Motor neuron (in vitro differentiated cells): ENCODE measurements at regions not wholly inside any gene's neighbourhood (a gene's known extent, or its start where the extent isn't known, plus 50 kb on each side); places are given as distances from the start of the nearest gene placed in this dataset.
"Not testable (repeated sequence)": the region's sequence is repeated elsewhere in the genome, so short reads cannot be mapped to it uniquely, and the experiment has no call there.

Experiments
- ATAC-seq, 8 experiments: fragments of 200-7000 bp; cut with Tn5 transposase; replicated peaks in 6 of 8; 2 replicates each; pipeline ENCODE4 v1.8.0; 2021; ENCODE audit warnings: mild to moderate bottlenecking in 8 of 8, moderate library complexity in 8 of 8
- H3K27ac ChIP-seq, 2 donors: fragments of 250-450 bp; sonication (Bioruptor Pico); 2 replicates each; pipeline ENCODE4 v1.9.0; 2021; ENCODE audit warnings: antibody characterized with exemption in 2 of 2, mild to moderate bottlenecking in 2 of 2, moderate library complexity in 1 of 2
- H3K4me1 ChIP-seq, 2 donors: fragments of 250-450 bp; sonication (Bioruptor Pico); replicated peaks in 1 of 2; 2 replicates each; pipeline ENCODE4 v1.6.1; 2021; ENCODE audit warnings: antibody characterized with exemption in 2 of 2, mild to moderate bottlenecking in 2 of 2, moderate library complexity in 1 of 2
- H3K4me3 ChIP-seq, 5 donors: fragments of 250-450 bp; sonication (Bioruptor Pico); 2 replicates each; pipeline ENCODE4 v1.9.0; 2021; ENCODE audit warnings: antibody characterized with exemption in 5 of 5, mild to moderate bottlenecking in 5 of 5, moderate library complexity in 4 of 5
- whole genome bisulfite sequencing, 10 experiments: fragments of 450-650 bp; shearing (Covaris generic); methylation state at CpG; one replicate each; pipeline ENCODE4 v1.0.0; 2022; 5-methylcytosine and 5-hydroxymethylcytosine counted together
- in situ Hi-C, 9 experiments: fragments of 400-800 bp; cut with MboI; loops; one replicate each; pipeline ENCODE4 v1.15.0; 2021; ENCODE audit warnings: low sequenced_read_pairs in 9 of 9, low pct_unique_long_range_greater_than_20kb in 2 of 9; ENCODE audit not compliant: unreplicated experiment in 9 of 9

GRCh38 chr14:106327702-106328353 lies 801.4 kb downstream of the TMEM121 start:
- ATAC-seq, in situ Hi-C loops, H3K4me3 ChIP-seq, H3K27ac ChIP-seq, H3K4me1 ChIP-seq: not testable (repeated sequence)
- 8 to 80% (median 50%) methylated on average over 1 to 2 of the region's 4 CpGs; no CpG with 5 or more reads in 3 of the 10 experiments for WGBS, 10 experiments

GRCh38 chr14:106329243-106329642 lies 802.9 kb downstream of the TMEM121 start:
- H3K4me1 ChIP-seq, H3K4me3 ChIP-seq, H3K27ac ChIP-seq, in situ Hi-C loops, ATAC-seq: not testable (repeated sequence)
- WGBS, 10 experiments = 0 to 20% methylated on average over 1 of the region's 4 CpGs; no CpG with 5 or more reads in 8 of the 10 experiments

DNA sequence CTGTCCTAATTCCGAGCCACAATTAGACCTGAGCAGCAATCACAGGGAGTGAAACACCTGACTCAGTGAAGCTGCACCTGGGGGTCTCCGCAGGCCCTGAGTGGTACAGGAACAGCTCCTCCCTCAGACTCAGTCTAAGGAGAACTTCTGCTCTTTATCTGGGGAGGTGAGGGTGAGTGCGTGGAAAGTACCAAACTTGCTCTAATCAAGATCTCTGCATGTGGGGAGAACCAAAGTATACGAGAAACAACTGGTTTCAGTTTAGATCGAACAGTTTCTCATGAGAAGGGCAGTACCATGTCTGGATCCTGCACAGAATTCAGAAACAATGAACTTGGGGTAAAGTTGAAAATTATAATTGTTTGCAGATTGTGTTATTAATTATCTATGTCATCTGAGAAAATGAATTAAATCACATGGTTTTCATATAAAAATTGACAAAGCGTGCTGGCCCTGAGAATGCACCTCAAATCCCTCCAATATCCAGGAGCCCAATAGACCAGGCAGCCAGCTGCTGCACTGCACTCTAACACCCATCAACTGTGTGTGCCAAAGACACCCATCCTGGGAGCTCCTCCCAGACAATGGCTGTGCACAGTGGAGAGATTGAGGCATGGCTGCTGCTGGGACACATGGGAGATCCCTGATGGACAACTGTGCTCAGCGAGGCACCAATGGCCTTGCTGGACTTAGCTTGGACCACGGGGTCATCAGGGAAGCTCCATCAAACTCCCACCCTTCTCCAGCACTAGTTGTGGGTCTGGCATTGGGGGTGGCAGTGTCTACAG lies 803.8 kb downstream of the TMEM121 start:
- in situ Hi-C loops, H3K27ac ChIP-seq, H3K4me1 ChIP-seq, H3K4me3 ChIP-seq, ATAC-seq: not testable (repeated sequence)
- WGBS, 10 experiments = 5 to 74% (median 16%) methylated on average over 1 to 4 of the region's 8 CpGs; no CpG with 5 or more reads in 6 of the 10 experiments

GRCh38 chr14:106334428-106335109 lies 808.2 kb downstream of the TMEM121 start:
- H3K4me3 ChIP-seq, in situ Hi-C loops, H3K27ac ChIP-seq, H3K4me1 ChIP-seq: not testable (repeated sequence)
- WGBS, 10 experiments = 0 to 39% (median 0%) methylated on average over 2 to 3 of the region's 16 CpGs; no CpG with 5 or more reads in 7 of the 10 experiments
- ATAC-seq = peak in 1 of 8 experiments; percentile 34

DNA sequence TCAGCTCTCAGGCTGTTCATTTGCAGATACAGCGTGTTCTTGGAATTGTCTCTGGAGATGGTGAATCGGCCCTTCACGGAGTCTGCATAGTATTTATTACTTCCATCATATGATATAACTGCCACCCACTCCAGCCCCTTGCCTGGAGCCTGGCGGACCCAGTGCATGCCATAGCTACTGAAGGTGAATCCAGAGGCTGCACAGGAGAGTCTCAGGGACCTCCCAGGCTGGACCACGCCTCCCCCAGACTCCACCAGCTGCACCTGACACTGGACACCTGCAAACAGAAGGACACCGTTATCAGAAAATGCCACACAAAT lies 808.7 kb downstream of the TMEM121 start:
- H3K4me3 ChIP-seq, H3K27ac ChIP-seq, in situ Hi-C loops, H3K4me1 ChIP-seq: not testable (repeated sequence)
- peak in 1 of 8 experiments; percentile 11 for ATAC-seq
- no CpG with 5 or more reads among the region's 6 CpGs for WGBS, 10 experiments

- not testable (repeated sequence) for ATAC-seq
- 6 to 80% (median 66%) methylated on average over 1 to 10 of the region's 15 CpGs; no CpG with 5 or more reads in 6 of the 10 experiments for WGBS, 10 experiments
These were observed 812.4 kb downstream of the TMEM121 start for GRCh38 chr14:106338775-106339174.

GRCh38 chr14:106340658-106341057 lies 814.3 kb downstream of the TMEM121 start:
- in situ Hi-C loops, H3K4me1 ChIP-seq, H3K4me3 ChIP-seq, ATAC-seq, H3K27ac ChIP-seq: not testable (repeated sequence)
- WGBS, 10 experiments = no CpG with 5 or more reads among the region's 4 CpGs

More at GRCh38 chr14:106338775-106339174, 812.4 kb downstream of the TMEM121 start:
- H3K4me1 ChIP-seq, in situ Hi-C loops, H3K4me3 ChIP-seq, H3K27ac ChIP-seq: not testable (repeated sequence)

- H3K4me1 ChIP-seq, H3K27ac ChIP-seq, in situ Hi-C loops, ATAC-seq, H3K4me3 ChIP-seq: not testable (repeated sequence)
- WGBS, 10 experiments = 20% methylated on average over 2 of the region's 5 CpGs; no CpG with 5 or more reads in 9 of the 10 experiments
These were observed 814.8 kb downstream of the TMEM121 start for GRCh38 chr14:106341161-106341560.

GRCh38 chr14:106343626-106344025 lies 817.2 kb downstream of the TMEM121 start:
- 0 to 43% (median 25%) methylated on average over 2 of the region's 2 CpGs; no CpG with 5 or more reads in 7 of the 10 experiments for WGBS, 10 experiments
- no peak overlapping the region for H3K4me3 ChIP-seq
- in situ Hi-C loops = no loop called here
- H3K4me1 ChIP-seq = no peaks in the 10 kb centered on the region
- no peak for ATAC-seq
- no peak overlapping the region for H3K27ac ChIP-seq

DNA sequence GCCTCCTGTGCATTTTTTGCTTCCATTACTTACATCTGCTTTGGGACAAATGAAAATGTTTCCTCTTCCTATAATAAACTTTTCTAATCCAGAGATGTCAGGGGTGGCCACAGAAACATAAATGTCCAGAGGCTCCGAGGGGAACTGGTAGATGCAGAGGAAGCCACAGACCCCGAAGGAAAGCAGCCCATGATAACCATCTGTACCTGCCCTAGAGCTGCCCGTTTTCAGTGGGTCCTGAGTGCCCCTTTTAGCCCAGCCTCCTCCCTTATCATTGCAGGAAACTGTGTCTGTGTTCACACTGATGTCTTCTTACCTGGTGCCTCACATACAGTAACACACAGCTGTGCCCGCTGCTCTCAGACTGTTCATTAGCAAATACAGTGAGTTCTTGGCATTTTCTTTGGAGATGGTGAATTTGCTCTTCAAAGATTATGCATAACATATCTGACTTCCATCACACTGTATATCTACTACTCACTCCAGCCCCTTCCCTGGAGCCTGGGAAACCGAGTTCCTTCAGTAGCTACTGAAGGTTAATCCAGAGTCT lies 817.8 kb downstream of the TMEM121 start:
- H3K4me1 ChIP-seq, H3K4me3 ChIP-seq, in situ Hi-C loops, H3K27ac ChIP-seq, ATAC-seq: not testable (repeated sequence)
- 0 to 31% (median 0%) methylated on average over 1 to 4 of the region's 5 CpGs; no CpG with 5 or more reads in 5 of the 10 experiments for WGBS, 10 experiments

DNA sequence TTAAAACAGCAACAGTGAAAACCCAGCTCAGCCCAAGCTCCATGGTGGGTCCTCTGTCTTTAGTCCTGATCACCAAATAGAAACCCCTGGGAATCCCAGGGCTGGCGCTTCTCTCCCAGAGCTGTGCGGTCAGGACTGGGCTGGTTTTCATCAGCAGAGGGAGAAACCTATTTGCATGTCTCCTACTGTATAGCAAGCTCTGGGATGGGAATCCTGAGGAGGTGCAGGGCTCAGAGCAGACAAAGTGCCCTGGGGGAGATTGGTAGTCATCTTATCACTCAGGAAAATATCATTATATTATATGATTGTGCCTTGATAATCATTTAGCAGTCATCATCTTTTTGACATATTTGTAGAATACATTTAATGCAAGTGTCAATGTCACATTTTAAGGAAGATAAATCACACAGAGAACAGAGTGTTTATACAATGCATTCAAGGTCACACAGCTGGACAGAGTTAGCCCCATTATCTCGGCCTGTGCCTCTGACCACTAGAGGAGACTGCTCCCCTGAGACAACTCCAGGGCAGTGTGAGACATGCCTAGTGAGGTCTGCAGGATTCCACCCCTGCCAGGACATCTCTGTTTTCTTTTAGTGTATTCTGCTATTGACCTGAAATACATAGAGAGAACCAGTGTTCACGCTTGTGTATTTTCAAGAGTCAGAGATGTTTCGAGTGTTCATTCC lies 818.6 kb downstream of the TMEM121 start:
- in situ Hi-C loops = not testable (repeated sequence)
- 4 to 59% (median 30%) methylated on average over 2 to 3 of the region's 5 CpGs; no CpG with 5 or more reads in 1 of the 10 experiments for WGBS, 10 experiments

GRCh38 chr14:106346084-106346483 lies 819.7 kb downstream of the TMEM121 start:
- WGBS, 10 experiments = 14 to 80% (median 27%) methylated on average over 1 to 8 of the region's 8 CpGs
- in situ Hi-C loops = no loop called here
- no peaks in the 10 kb centered on the region for H3K4me1 ChIP-seq
- H3K4me3 ChIP-seq = no peak overlapping the region
- no peak for ATAC-seq
- no peak overlapping the region for H3K27ac ChIP-seq

More for the DNA sequence above, 818.6 kb downstream of the TMEM121 start:
- H3K4me1 ChIP-seq, H3K27ac ChIP-seq, ATAC-seq, H3K4me3 ChIP-seq: not testable (repeated sequence)
